Retinal pigment epithelial cell (primary cell): ENCODE measurements at regions not wholly inside any gene's neighbourhood (a gene's known extent, or its start where the extent isn't known, plus 50 kb on each side); places are given as distances from the start of the nearest gene placed in this dataset.
A peak's percentile ranks its signal among the peaks of the same experiment; 100 is the strongest.

ENCODE experiments used
- DNase-seq: peaks from one replicate; pipeline ENCODE4 v3.0.0-alpha.2; 2010; ENCODE audit warnings: low read depth
- H3K4me3 ChIP-seq: 2 replicates; pipeline ENCODE4 v1.5.1; 2011; ENCODE audit warnings: mild to moderate bottlenecking, low read length, control low read depth, moderate library complexity
- CTCF ChIP-seq: conservative IDR thresholded peaks from 2 replicates; pipeline ENCODE4 v1.5.1; 2011; ENCODE audit warnings: low read depth, low read length, control low read depth, inconsistent platforms

GRCh38 chr13:64305246-64305645 is 2889.6 kb upstream of the PCDH20 start:
- TF ChIP-seq CTCF = no peak
- H3K4me3 ChIP-seq = no peak overlapping the region
- peak; percentile 33 for DNase-seq

GRCh38 chr13:64300239-64300638 is 2884.6 kb upstream of the PCDH20 start:
- TF ChIP-seq CTCF = no peak
- DNase-seq = no peak
- H3K4me3 ChIP-seq = no peak overlapping the region

GRCh38 chr13:64293923-64294322 is 2878.3 kb upstream of the PCDH20 start:
- no peak overlapping the region for H3K4me3 ChIP-seq
- no peak for DNase-seq
- TF ChIP-seq CTCF = no peak

GRCh38 chr13:64289702-64290101 is 2874.1 kb upstream of the PCDH20 start:
- DNase-seq = no peak
- no peak for TF ChIP-seq CTCF
- H3K4me3 ChIP-seq = no peak overlapping the region

- TF ChIP-seq CTCF = no peak
- DNase-seq = no peak
- H3K4me3 ChIP-seq = no peak overlapping the region
Measured at GRCh38 chr13:64283926-64284325, 2868.3 kb upstream of the PCDH20 start.

GRCh38 chr13:64278493-64278892 is 2862.8 kb upstream of the PCDH20 start:
- peak; percentile 5 for DNase-seq
- H3K4me3 ChIP-seq = no peak overlapping the region
- no peak for TF ChIP-seq CTCF

- no peak overlapping the region for H3K4me3 ChIP-seq
- no peak for DNase-seq
- TF ChIP-seq CTCF = no peak
Measured at GRCh38 chr13:64277097-64277496, 2861.4 kb upstream of the PCDH20 start.
